Sigmoid colon (tissue), 6 donors: ENCODE measurements at regions not wholly inside any gene's neighbourhood (a gene's known extent, or its start where the extent isn't known, plus 50 kb on each side); places are given as distances from the start of the nearest gene placed in this dataset.

Source experiments
- DNase-seq: peaks from one replicate; pipeline ENCODE4 v3.0.0-alpha.2; 2019
- H3K27ac ChIP-seq, 4 donors: fragments of 200-600 bp; sonication (generic); one replicate each; pipeline ENCODE4 v1.5.1; 2016 to 2019; ENCODE audit warnings: mild to moderate bottlenecking in 1 of 4
- H3K27me3 ChIP-seq, 3 donors: fragments of 200-600 bp; sonication (generic); one replicate each; pipeline ENCODE4 v1.5.1; 2019; ENCODE audit warnings: mild to moderate bottlenecking in 1 of 3
- H3K36me3 ChIP-seq, 4 donors: fragments of 200-600 bp; sonication (generic); one replicate each; pipeline ENCODE4 v1.5.1; 2016 to 2019
- H3K4me1 ChIP-seq, 4 donors: fragments of 200-600 bp; sonication (generic); one replicate each; pipeline ENCODE4 v1.5.1; 2017 to 2019
- H3K4me3 ChIP-seq, 4 donors: fragments of 200-600 bp; sonication (generic); one replicate each; pipeline ENCODE4 v1.5.1; 2017 to 2019; ENCODE audit warnings: mild to moderate bottlenecking in 2 of 4, moderate library complexity in 1 of 4
- H3K9me3 ChIP-seq, 4 donors: fragments of 200-600 bp in 3 of 4; sonication (generic) in 3 of 4; one replicate each; pipeline versions ENCODE4 v1.5.1 to v1.6.1; 2013 to 2019
- CTCF ChIP-seq, 4 experiments: fragments of 450-650 bp in 3 of 4; fragments of 200-600 bp in 1 of 4; IDR thresholded peaks; one replicate each; pipeline ENCODE4 v1.5.1; 2016 to 2019; ENCODE audit warnings: antibody characterized with exemption in 4 of 4, mild to moderate bottlenecking in 3 of 4, moderate library complexity in 2 of 4
- EP300 ChIP-seq, 4 donors: sonication (generic); formaldehyde crosslinking; IDR thresholded peaks; one replicate each; pipeline ENCODE4 v1.6.1; 2017; ENCODE audit warnings: antibody characterized with exemption in 4 of 4
- POLR2A ChIP-seq, 2 donors: fragments of 450-650 bp; IDR thresholded peaks; one replicate each; pipeline ENCODE4 v1.6.1; 2016; ENCODE audit warnings: antibody characterized with exemption in 2 of 2, mild to moderate bottlenecking in 2 of 2, moderate library complexity in 2 of 2
- POLR2AphosphoS5 ChIP-seq, 4 donors: sonication (generic); formaldehyde crosslinking; IDR thresholded peaks; one replicate each; pipeline ENCODE4 v1.6.1; 2017; ENCODE audit warnings: antibody characterized with exemption in 4 of 4
- WGBS, 2 donors: extraction: QIAGEN DNeasy Blood & Tissue Kit; methylation state at CpG; one replicate each; pipeline ENCODE4 v1.1.7; 2013; 5-methylcytosine and 5-hydroxymethylcytosine counted together
- intact Hi-C: fragments of 100-400 bp; cut with DNase I; formaldehyde crosslinking; loops from one replicate; pipeline ENCODE4 v1.15.1; 2023
- donor health status: healthy with polysubstance abuse.
- donor health status: healthy.

- H3K9me3 ChIP-seq, result no peaks in the 10 kb centered on the region
- no peaks in the 10 kb centered on the region for H3K36me3 ChIP-seq
- H3K4me1 ChIP-seq, result peaks cover 0 to 41% (median 33%) of the 10 kb centered on the region in 4 donors
- no peak overlapping the region for H3K4me3 ChIP-seq
- intact Hi-C loops, result no loop called here
- no peak for TF ChIP-seq EP300 (IDR thresholded peaks at IDR 0.05)
- TF ChIP-seq POLR2AphosphoS5 (IDR thresholded peaks at IDR 0.05), result peak in 1 of 4 donors; percentile 24
- no peak for TF ChIP-seq CTCF (IDR thresholded peaks at IDR 0.05)
- DNase-seq, result no peak
- H3K27me3 ChIP-seq, result peaks cover 67 to 99% (median 80%) of the 10 kb centered on the region in 3 donors
- no peak overlapping the region for H3K27ac ChIP-seq
- 6 to 11% methylated on average over 37 of the region's 37 CpGs for WGBS, 2 donors
These were observed 127.6 kb downstream of the TMEM174 start for GRCh38 chr5:73300337-73301207.

GRCh38 chr5:73299665-73300336 lies 126.8 kb downstream of the TMEM174 start:
- H3K9me3 ChIP-seq, result no peaks in the 10 kb centered on the region
- intact Hi-C loops, result loop anchor here (5.0 kb wide), 2 partner anchors 68 to 152 kb away; no protein-coding TSS in a partner anchor
- peak overlapping the region in 1 of 4 donors; percentile 5 for H3K4me3 ChIP-seq
- peaks cover 0 to 41% (median 33%) of the 10 kb centered on the region in 4 donors for H3K4me1 ChIP-seq
- H3K27ac ChIP-seq, result no peak overlapping the region
- 5 to 13% methylated on average over 35 of the region's 35 CpGs for WGBS, 2 donors
- no peak for TF ChIP-seq POLR2AphosphoS5 (IDR thresholded peaks at IDR 0.05)
- no peak for TF ChIP-seq EP300 (IDR thresholded peaks at IDR 0.05)
- TF ChIP-seq CTCF (IDR thresholded peaks at IDR 0.05), result no peak
- TF ChIP-seq POLR2A (IDR thresholded peaks at IDR 0.05), result no peak
- DNase-seq, result no peak
- H3K27me3 ChIP-seq, result peaks cover 67 to 99% (median 80%) of the 10 kb centered on the region in 3 donors
- H3K36me3 ChIP-seq, result no peaks in the 10 kb centered on the region

- no peak for DNase-seq
- Histone ChIP-seq H3K27ac (no peak overlapping the region), H3K4me1 (peaks cover 0 to 41% (median 33%) of the 10 kb centered on the region in 4 donors), H3K27me3 (peaks cover 67 to 92% (median 73%) of the 10 kb centered on the region in 3 donors), H3K4me3 (peak overlapping the region in 2 of 4 donors; percentile 1 to 9), H3K9me3 (no peaks in the 10 kb centered on the region), H3K36me3 (no peaks in the 10 kb centered on the region)
- intact Hi-C loops, result loop anchor here (5.0 kb wide), 2 partner anchors 67 to 153 kb away; no protein-coding TSS in a partner anchor
- WGBS, 2 donors, result 2 to 3% methylated on average over 66 of the region's 66 CpGs
- TF ChIP-seq POLR2A (IDR thresholded peaks at IDR 0.05) (no peak), POLR2AphosphoS5 (IDR thresholded peaks at IDR 0.05) (peak in 1 of 4 donors; percentile 1)
These were observed 126.0 kb downstream of the TMEM174 start for GRCh38 chr5:73298772-73299630.

- 5 to 8% methylated on average over 50 of the region's 50 CpGs for WGBS, 2 donors
- Histone ChIP-seq H3K36me3 (no peaks in the 10 kb centered on the region), H3K27ac (no peak overlapping the region), H3K27me3 (peaks cover 61 to 85% (median 66%) of the 10 kb centered on the region in 3 donors), H3K4me3 (peak overlapping the region in 1 of 4 donors; percentile 1), H3K4me1 (peaks cover 0 to 39% (median 30%) of the 10 kb centered on the region in 4 donors), H3K9me3 (no peaks in the 10 kb centered on the region)
- DNase-seq, result no peak
- intact Hi-C loops, result loop anchor here (5.0 kb wide), 2 partner anchors 66 to 154 kb away; no protein-coding TSS in a partner anchor
- TF ChIP-seq POLR2A (IDR thresholded peaks at IDR 0.05) (no peak), POLR2AphosphoS5 (IDR thresholded peaks at IDR 0.05) (peak in 1 of 4 donors; percentile 25)
These were observed 125.3 kb downstream of the TMEM174 start for GRCh38 chr5:73298251-73298771.

- no peak overlapping the region for H3K4me3 ChIP-seq
- peaks cover 0 to 33% (median 25%) of the 10 kb centered on the region in 4 donors for H3K4me1 ChIP-seq
- intact Hi-C loops, result loop anchor here (5.0 kb wide), 2 partner anchors 65 to 155 kb away; no protein-coding TSS in a partner anchor
- TF ChIP-seq POLR2A (IDR thresholded peaks at IDR 0.05) (no peak), CTCF (IDR thresholded peaks at IDR 0.05) (no peak), EP300 (IDR thresholded peaks at IDR 0.05) (no peak), POLR2AphosphoS5 (IDR thresholded peaks at IDR 0.05) (no peak)
- H3K36me3 ChIP-seq, result no peaks in the 10 kb centered on the region
- WGBS, 2 donors, result 25 to 34% methylated on average over 5 of the region's 5 CpGs
- DNase-seq, result no peak
- peaks cover 53 to 76% (median 59%) of the 10 kb centered on the region in 3 donors for H3K27me3 ChIP-seq
- no peak overlapping the region for H3K27ac ChIP-seq
- H3K9me3 ChIP-seq, result no peaks in the 10 kb centered on the region
These were observed 124.4 kb downstream of the TMEM174 start for GRCh38 chr5:73297430-73297829.
